RWPE1 (cell line): ENCODE measurements at regions not wholly inside any gene's neighbourhood (a gene's known extent, or its start where the extent isn't known, plus 50 kb on each side); places are given as distances from the start of the nearest gene placed in this dataset.
A peak's percentile ranks its signal among the peaks of the same experiment; 100 is the strongest.

Source experiments
- CTCF ChIA-PET: fragments of 350-600 bp; sonication (Branson Sonifier 250); formaldehyde crosslinking; extraction: SDS; loops from one replicate; lab custom pipeline; 2021; lab: Yijun Ruan, JAX
- POLR2A ChIA-PET: fragments of 400-600 bp; formaldehyde crosslinking; extraction: SDS; loops from one replicate; lab custom pipeline; 2020; ENCODE audit warnings: antibody characterized with exemption; ENCODE audit not compliant: low non-redundant PET; lab: Yijun Ruan, JAX
- DNase-seq: peaks from one replicate; pipeline ENCODE4 v3.0.0; 2012; ENCODE audit warnings: low spot score
- H3K27ac ChIP-seq: fragments of 450-650 bp; 2 replicates; pipeline ENCODE4 v1.5.1; 2017
- TF ChIP-seq, protein P1 (sequence below): fragments of 450-650 bp; conservative IDR thresholded peaks from 2 replicates; pipeline ENCODE4 v1.5.1; 2017; ENCODE audit warnings: low read depth, mild to moderate bottlenecking

DNA sequence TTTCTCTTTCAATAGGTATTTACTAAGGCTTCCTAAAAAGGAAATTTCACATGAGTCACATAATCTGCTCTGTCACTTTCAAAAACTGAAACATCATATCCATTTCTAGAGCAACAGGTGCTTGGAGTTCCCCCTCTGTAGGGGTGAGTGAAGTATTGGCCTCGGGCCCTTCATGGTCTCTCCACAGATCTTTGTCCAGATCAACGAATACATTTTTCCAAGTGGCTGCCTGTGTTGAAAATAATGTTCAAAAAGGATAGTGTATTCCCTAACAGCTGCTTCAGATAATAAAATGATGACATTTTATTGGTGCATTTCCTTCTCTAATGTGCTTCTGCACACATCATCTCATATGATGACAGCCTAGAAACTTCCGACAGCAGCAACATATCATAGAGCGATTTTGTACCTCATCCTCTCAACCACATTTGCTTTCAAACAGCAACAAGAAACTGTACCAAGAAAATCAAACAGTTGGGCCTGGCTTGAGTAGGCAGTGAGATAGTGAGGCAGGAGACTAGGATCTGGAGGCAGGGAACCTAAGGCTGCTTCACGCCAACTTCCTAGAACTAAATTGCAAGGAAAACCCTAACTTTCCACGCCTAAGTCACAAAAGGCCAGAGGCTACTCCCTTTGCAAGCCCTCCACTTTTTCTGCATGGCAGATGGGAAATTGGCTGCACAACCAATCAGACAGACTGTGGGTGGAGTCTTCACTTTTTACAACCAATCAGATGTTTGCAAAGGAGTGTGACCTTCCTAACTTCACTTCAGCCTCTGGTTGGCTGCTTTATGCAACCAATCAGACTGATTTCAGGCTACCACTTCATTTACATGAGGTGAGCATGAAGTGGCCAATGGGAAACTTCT is 340.2 kb downstream of the LRRC3B start:
- H3K27ac ChIP-seq: no peak overlapping the region
- CTCF ChIA-PET: no interaction called here
- TF ChIP-seq, protein P1, sequence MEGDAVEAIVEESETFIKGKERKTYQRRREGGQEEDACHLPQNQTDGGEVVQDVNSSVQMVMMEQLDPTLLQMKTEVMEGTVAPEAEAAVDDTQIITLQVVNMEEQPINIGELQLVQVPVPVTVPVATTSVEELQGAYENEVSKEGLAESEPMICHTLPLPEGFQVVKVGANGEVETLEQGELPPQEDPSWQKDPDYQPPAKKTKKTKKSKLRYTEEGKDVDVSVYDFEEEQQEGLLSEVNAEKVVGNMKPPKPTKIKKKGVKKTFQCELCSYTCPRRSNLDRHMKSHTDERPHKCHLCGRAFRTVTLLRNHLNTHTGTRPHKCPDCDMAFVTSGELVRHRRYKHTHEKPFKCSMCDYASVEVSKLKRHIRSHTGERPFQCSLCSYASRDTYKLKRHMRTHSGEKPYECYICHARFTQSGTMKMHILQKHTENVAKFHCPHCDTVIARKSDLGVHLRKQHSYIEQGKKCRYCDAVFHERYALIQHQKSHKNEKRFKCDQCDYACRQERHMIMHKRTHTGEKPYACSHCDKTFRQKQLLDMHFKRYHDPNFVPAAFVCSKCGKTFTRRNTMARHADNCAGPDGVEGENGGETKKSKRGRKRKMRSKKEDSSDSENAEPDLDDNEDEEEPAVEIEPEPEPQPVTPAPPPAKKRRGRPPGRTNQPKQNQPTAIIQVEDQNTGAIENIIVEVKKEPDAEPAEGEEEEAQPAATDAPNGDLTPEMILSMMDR: no peak
- POLR2A ChIA-PET: no interaction called here
- no peak for DNase-seq

- H3K27ac ChIP-seq: no peak overlapping the region
- no peak for DNase-seq
- TF ChIP-seq, protein P1: 0 out of 2 replicates have a peak, but pooled peaks have one; percentile 10
- ChIA-PET CTCF (no interaction called here), POLR2A (no interaction called here)
Observed at GRCh38 chr3:26963361-26963743, 340.8 kb downstream of the LRRC3B start.

DNA sequence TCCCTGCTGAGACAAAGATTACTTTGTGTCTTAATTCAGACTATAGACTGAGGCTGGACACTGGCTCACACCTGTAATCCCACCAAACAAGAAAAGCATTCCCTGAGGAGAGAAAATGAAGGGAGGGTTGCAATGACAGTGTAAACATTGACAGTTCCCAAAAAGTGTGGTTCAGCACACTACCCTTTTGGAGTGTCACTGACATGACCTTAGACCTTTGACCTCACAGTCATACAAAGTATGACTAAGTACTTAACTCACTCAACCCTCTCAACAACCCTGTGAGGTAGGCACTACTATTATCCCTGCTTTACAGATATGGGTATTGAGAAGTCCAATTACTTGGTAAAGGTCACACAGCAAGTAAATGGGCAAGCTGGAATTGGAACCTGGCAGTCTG is 341.7 kb downstream of the LRRC3B start:
- POLR2A ChIA-PET: no interaction called here

GRCh38 chr3:26964836-26965235 is 342.3 kb downstream of the LRRC3B start:
- POLR2A ChIA-PET: no interaction called here
- no peak overlapping the region for H3K27ac ChIP-seq
- TF ChIP-seq, protein P1: no peak
- CTCF ChIA-PET: no interaction called here
- DNase-seq: no peak

More for the DNA sequence above, 341.7 kb downstream of the LRRC3B start:
- TF ChIP-seq, protein P1: no peak
- no peak for DNase-seq
- CTCF ChIA-PET: no interaction called here
- no peak overlapping the region for H3K27ac ChIP-seq

DNA sequence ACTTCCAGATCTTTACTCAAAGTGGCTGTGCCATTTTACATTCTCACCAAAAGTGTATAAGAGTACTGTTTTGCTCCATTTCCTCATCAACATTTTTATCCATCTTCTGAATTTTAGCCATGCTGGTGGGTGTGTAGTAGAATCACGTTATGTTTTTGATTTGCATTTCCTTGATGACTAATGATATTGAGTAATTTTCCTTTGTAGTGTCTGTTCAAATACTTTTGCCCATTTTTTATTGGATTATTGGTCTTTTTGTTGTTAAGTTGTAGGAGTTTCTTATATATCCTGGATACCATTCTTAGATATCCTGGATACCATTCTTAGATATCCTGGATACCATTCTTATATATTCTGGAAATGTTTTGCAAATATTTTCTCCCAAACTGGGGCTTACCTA is 344.9 kb downstream of the LRRC3B start:
- TF ChIP-seq, protein P1: no peak
- DNase-seq: no peak
- CTCF ChIA-PET: no interaction called here
- H3K27ac ChIP-seq: no peak overlapping the region
- POLR2A ChIA-PET: no interaction called here

- DNase-seq: no peak
- TF ChIP-seq, protein P1: no peak
- ChIA-PET CTCF (no interaction called here), POLR2A (no interaction called here)
- no peak overlapping the region for H3K27ac ChIP-seq
Observed at GRCh38 chr3:26984416-26985390, 362.1 kb downstream of the LRRC3B start.
